H54 (cell line): ENCODE measurements at regions not wholly inside any gene's neighbourhood (a gene's known extent, or its start where the extent isn't known, plus 50 kb on each side); places are given as distances from the start of the nearest gene placed in this dataset.

Experiments used
- DNase-seq: peaks from one replicate; pipeline ENCODE4 v3.0.0; 2011; ENCODE audit warnings: low spot score, mixed read lengths; ENCODE audit not compliant: insufficient read length
- FAIRE-seq: peaks from 3 replicates; lab custom pipeline; 2011; peaks lifted over from hg19 to GRCh38; lab: Jason Lieb, UNC
- POLR2A ChIP-seq: IDR thresholded peaks from 2 replicates; pipeline ENCODE4 v1.6.1; 2011; ENCODE audit warnings: low read depth, mild to moderate bottlenecking, low read length

DNA sequence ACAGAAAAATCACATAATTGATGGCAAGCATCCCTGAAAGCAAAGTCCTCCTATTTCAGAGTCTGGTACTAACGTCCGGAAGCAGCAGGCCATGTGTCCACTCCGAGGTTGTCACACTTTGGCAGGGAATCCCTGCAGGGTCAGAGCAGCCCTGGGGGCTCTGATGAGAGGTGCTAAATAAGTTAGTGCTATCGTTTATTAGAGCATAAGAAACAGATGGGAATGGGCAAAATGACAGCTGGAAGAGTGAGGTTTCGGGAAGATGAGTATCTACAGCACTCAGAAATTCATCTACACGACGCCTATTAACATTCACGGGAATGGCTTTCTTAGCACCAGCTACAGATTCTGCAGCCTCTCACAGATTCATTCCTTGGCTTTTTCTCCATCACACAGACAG lies 465.4 kb upstream of the PSMD7 start:
- no peak for TF ChIP-seq POLR2A
- FAIRE-seq, result no peak
- DNase-seq, result no peak

GRCh38 chr16:73823205-73823849 lies 473.3 kb upstream of the PSMD7 start:
- FAIRE-seq, result no peak
- no peak for DNase-seq
- no peak for TF ChIP-seq POLR2A

DNA sequence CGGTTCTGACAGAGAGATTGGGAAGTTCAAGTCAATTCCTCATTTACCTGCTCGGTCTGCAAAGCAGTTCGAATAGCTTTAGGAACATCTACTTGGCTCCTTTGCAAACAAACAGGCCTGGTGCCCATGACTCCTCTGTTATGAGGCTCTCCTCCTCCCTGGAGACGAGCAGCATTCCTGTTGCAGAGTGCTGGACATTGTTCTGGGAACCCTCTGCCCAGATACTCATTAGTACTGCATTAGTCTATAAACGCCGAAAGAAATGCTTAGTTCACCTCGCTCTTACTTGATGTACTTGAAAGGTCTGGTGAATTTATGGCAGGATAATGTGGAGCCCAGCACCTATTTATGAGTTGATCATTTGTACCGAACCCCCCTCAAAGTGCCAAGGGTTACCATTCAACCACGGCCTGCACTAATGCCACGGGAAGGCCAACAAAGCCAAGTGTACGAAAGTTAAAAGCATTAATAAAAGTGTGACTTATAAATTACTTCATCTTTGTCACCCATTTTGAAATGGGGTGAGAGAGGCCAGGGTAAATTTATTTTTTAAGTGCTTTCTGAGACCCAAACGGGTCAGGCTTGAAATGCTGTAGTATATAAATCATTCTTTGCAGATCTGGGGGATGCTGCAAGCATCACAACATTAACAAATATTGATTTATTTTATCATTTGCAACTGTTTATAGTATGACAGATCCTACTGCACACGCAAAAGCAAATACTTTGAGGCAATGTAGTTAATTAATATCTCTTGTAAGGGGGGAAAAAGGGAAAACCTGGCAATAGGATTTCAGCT lies 478.9 kb upstream of the PSMD7 start:
- no peak for DNase-seq
- no peak for TF ChIP-seq POLR2A
- no peak for FAIRE-seq

DNA sequence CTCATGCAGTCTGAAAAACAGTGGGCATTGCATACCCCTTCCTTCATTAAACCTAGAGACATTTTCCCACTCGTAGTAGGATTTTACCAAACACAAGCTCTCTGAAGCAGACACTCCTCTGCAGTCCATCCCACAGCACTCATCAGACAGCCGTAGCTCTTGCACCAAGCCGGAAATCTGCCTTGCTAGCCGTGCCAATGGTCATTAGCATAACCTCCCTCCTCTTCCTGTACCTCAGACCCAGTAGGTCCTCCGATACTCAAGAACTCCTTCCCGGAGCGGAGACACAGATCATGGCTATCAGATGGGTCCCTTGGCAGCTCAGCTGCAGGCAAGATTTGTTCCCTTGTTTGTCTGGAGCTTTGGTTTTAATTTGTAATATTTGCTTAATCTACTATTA lies 483.1 kb upstream of the PSMD7 start:
- no peak for TF ChIP-seq POLR2A
- FAIRE-seq (no peak), DNase-seq (no peak)

DNA sequence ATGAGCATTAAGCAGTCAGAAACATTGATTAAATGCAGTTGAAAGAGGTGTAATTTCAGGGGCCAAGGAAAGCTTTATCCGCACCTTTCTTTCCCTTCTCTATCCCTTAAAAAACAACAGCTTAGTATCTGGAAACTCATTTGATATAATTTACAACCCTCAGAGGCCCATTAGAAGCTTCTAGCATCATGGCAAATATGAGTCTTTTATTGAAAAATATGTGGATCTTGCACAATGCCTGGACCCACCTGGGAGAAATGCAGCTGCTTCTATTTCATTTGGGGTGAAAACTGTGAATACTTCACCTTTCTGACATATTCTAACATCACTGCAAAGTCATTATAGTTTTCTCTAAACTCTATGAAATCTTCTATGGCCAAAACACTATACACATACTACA lies 492.2 kb upstream of the PSMD7 start:
- FAIRE-seq (no peak), DNase-seq (no peak)
- no peak for TF ChIP-seq POLR2A

- no peak for TF ChIP-seq POLR2A
- DNase-seq, result no peak
- FAIRE-seq, result no peak
Observed at GRCh38 chr16:73798471-73798870, 498.1 kb upstream of the PSMD7 start.

GRCh38 chr16:73797115-73797514 lies 499.5 kb upstream of the PSMD7 start:
- no peak for TF ChIP-seq POLR2A
- DNase-seq, result no peak
- FAIRE-seq, result no peak

GRCh38 chr16:73796241-73796640 lies 500.4 kb upstream of the PSMD7 start:
- no peak for TF ChIP-seq POLR2A
- no peak for FAIRE-seq
- DNase-seq, result no peak

DNA sequence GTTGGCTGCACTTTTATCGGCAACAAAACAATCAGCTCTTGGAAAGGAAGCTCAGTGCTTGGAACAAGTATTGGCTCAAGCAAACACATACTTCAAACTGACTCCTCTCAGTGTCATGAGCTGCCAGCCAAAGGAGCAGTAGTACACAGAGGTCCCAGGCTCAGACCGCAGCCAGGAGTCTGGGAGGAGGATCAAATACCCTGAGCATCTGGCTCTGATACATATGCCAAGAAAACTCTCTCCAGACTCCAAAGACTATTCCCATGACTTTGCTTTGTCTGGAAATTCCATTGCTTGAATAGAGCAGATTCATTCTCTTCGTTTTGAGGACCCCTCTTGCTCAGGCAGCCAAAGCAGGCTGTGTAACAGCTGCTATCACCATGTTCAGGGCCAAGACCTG lies 501.6 kb upstream of the PSMD7 start:
- no peak for FAIRE-seq
- TF ChIP-seq POLR2A, result no peak

DNA sequence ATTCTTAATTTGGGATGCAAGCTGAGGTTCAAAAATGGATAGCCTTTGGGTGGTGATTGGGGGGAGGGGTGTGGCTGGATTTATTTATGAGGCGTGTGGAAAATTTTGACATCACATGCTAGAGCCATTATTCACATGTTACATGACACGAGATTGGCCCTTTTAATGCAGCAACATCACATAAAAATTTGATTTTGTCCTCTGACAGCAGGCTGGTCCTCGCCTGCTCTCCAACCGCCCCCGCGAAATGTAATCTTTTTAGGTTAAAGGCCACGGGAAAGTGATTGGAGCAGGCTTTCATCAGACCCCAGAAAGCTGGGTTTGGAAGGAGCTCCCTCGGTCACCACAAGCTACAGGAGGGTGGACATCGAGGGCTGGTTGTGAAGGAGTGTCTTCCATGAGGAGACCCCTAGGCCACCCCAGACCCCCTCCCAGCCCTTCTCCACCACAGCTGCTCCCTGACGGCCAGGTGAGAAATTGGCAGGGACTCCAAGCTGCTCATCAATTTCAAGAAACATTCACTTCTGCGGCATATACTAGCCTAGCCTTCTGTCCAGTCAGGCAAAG lies 502.7 kb upstream of the PSMD7 start:
- DNase-seq (no peak), FAIRE-seq (no peak)
- no peak for TF ChIP-seq POLR2A

More for the DNA sequence above, 501.6 kb upstream of the PSMD7 start:
- DNase-seq, result no peak

DNA sequence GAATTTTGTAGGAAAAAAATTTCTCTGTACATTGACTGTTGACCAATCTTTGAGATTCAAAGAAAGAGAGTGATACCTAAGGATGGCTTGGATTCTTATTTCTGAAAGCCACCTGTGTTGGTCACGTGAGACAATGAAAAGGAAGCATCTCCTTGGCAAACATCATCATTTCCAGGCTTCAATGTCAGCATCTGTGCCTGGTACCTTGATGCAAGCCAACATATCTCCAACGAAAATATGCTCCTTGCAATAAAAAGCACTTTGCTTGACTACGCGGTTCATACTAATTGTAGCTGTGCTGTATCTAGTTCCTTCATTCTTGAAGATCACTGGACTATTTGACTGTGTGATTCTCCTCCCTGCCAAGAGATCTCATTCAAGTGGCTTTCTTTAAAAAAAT lies 503.4 kb upstream of the PSMD7 start:
- no peak for TF ChIP-seq POLR2A
- no peak for DNase-seq
- no peak for FAIRE-seq

GRCh38 chr16:73792199-73793020 lies 504.2 kb upstream of the PSMD7 start:
- FAIRE-seq (no peak), DNase-seq (no peak)
- TF ChIP-seq POLR2A, result no peak

GRCh38 chr16:73781297-73781696 lies 515.3 kb upstream of the PSMD7 start:
- TF ChIP-seq POLR2A, result no peak
- DNase-seq (no peak), FAIRE-seq (no peak)

GRCh38 chr16:73778887-73779286 lies 517.7 kb upstream of the PSMD7 start:
- TF ChIP-seq POLR2A, result no peak
- DNase-seq (no peak), FAIRE-seq (no peak)
